GM12878 (cell line): ENCODE measurements at regions not wholly inside any gene's neighbourhood (a gene's known extent, or its start where the extent isn't known, plus 50 kb on each side); places are given as distances from the start of the nearest gene placed in this dataset.

ENCODE experiments used
- ATAC-seq: fragments of 200-7000 bp; cut with Tn5 transposase; 3 replicates; pipeline ENCODE4 v1.9.1; 2020; ENCODE audit warnings: mild to moderate bottlenecking, moderate library complexity
- BruUV-seq: library from RNA; stranded (reverse); fragments of 400-500 nt; replicated peaks from 2 replicates; lab custom pipeline; 2021; lab: Mats Ljungman, UMichigan
- CTCF ChIA-PET: fragments of 300-600 bp; sonication (Branson Sonifier 250); formaldehyde crosslinking; extraction: SDS; loops from one replicate; lab custom pipeline; 2021; ENCODE audit warnings: inconsistent platforms; lab: Yijun Ruan, JAX
- POLR2A ChIA-PET: fragments of 350-600 bp; formaldehyde crosslinking; extraction: SDS; loops from one replicate; lab custom pipeline; 2021; ENCODE audit warnings: inconsistent platforms; lab: Charles Lee
- RAD21 ChIA-PET: fragments of 300-600 bp; sonication (Branson Sonifier 250); formaldehyde crosslinking; loops from one replicate; lab custom pipeline; 2023; ENCODE audit warnings: antibody characterized with exemption; ENCODE audit not compliant: unreplicated experiment; lab: Charles Lee
- SMC1A ChIA-PET: fragments of 300-600 bp; sonication (Branson Sonifier 250); formaldehyde crosslinking; loops from one replicate; lab custom pipeline; 2023; ENCODE audit not compliant: unreplicated experiment, uncharacterized antibody; lab: Charles Lee
- DNase-seq: peaks from one replicate; pipeline ENCODE4 v3.0.0-alpha.2; 2011; ENCODE audit warnings: low read depth, low spot score
- FAIRE-seq: peaks from 3 replicates; lab custom pipeline; 2011; peaks lifted over from hg19 to GRCh38; lab: Jason Lieb, UNC
- H2AFZ ChIP-seq: 2 replicates; pipeline ENCODE4 v1.6.0; 2011; ENCODE audit warnings: low read depth, low read length, control low read depth; ENCODE audit not compliant: control insufficient read depth
- H3K27ac ChIP-seq: 2 replicates; pipeline ENCODE4 v1.5.1; 2011; ENCODE audit warnings: control low read depth; ENCODE audit not compliant: control insufficient read depth, insufficient read depth
- H3K27me3 ChIP-seq, 2 experiments: replicated peaks in 1 of 2; 2 replicates each; pipeline versions ENCODE4 v1.6.0 to v1.6.1; 2011; ENCODE audit warnings: low read length in 1 of 2; ENCODE audit not compliant: control insufficient read depth in 2 of 2, insufficient read depth in 2 of 2
- H3K36me3 ChIP-seq, 2 experiments: 2 replicates each; pipeline ENCODE4 v1.5.1; 2011; ENCODE audit warnings: low read length in 1 of 2; ENCODE audit not compliant: control insufficient read depth in 2 of 2, insufficient read depth in 2 of 2
- H3K4me1 ChIP-seq: 2 replicates; pipeline ENCODE4 v1.6.1; 2011; ENCODE audit warnings: mild to moderate bottlenecking, low read length, moderate library complexity, mixed read lengths; ENCODE audit not compliant: control insufficient read depth, insufficient read depth
- H3K4me2 ChIP-seq: 2 replicates; pipeline ENCODE4 v1.6.0; 2011; ENCODE audit warnings: control low read depth; ENCODE audit not compliant: control insufficient read depth, insufficient read depth
- H3K4me3 ChIP-seq: fragments of 200-600 bp; sonication (generic); 2 replicates; pipeline ENCODE4 v1.5.1; 2016
- H3K79me2 ChIP-seq: 2 replicates; pipeline ENCODE4 v1.6.0; 2011; ENCODE audit warnings: low read length; ENCODE audit not compliant: control insufficient read depth, insufficient read depth
- H3K9ac ChIP-seq: 2 replicates; pipeline ENCODE4 v1.8.0; 2011; ENCODE audit warnings: low read length, control low read depth, mixed read lengths; ENCODE audit not compliant: control insufficient read depth, insufficient read depth
- H3K9me3 ChIP-seq: replicated peaks from 3 replicates; pipeline ENCODE4 v1.5.1; 2011; ENCODE audit warnings: mild to moderate bottlenecking, low read length; ENCODE audit not compliant: control insufficient read depth, insufficient read depth
- H4K20me1 ChIP-seq: 2 replicates; pipeline ENCODE4 v1.6.0; 2011; ENCODE audit not compliant: control insufficient read depth, insufficient read depth
- DPF2 ChIP-seq: fragments of 450-650 bp; IDR thresholded peaks from 2 replicates; pipeline ENCODE4 v1.6.1; 2017; ENCODE audit warnings: mild to moderate bottlenecking
- EGR1 ChIP-seq, 2 experiments: IDR thresholded peaks; 1 replicate in 1 of 2; 2 replicates in 1 of 2; pipeline ENCODE4 v1.6.1; 2011 to 2012; ENCODE audit warnings: low read depth in 2 of 2, low read length in 2 of 2, borderline replicate concordance in 1 of 2, mild to moderate bottlenecking in 1 of 2, moderate library complexity in 1 of 2
- FOXK2 ChIP-seq: fragments of 450-650 bp; IDR thresholded peaks from 2 replicates; pipeline ENCODE4 v1.6.1; 2017; ENCODE audit warnings: mild to moderate bottlenecking, moderate library complexity
- GATAD2B ChIP-seq: fragments of 450-650 bp; conservative IDR thresholded peaks from 2 replicates; pipeline ENCODE4 v1.6.1; 2017; ENCODE audit warnings: low read depth, mild to moderate bottlenecking, moderate library complexity
- HDAC2 ChIP-seq: fragments of 200-600 bp; sonication (generic); IDR thresholded peaks from 2 replicates; pipeline ENCODE4 v1.6.1; 2017
- IKZF2 ChIP-seq, 2 experiments: fragments of 450-650 bp; IDR thresholded peaks; 2 replicates each; pipeline ENCODE4 v1.6.1; 2017; ENCODE audit warnings: mild to moderate bottlenecking in 2 of 2, moderate library complexity in 2 of 2
- MYC ChIP-seq: IDR thresholded peaks from 2 replicates; pipeline ENCODE4 v1.6.1; 2011; ENCODE audit warnings: mild to moderate bottlenecking, low read length, moderate library complexity, inconsistent platforms; ENCODE audit not compliant: insufficient read depth, insufficient replicate concordance, insufficient read length, severe bottlenecking
- PAX5 ChIP-seq: IDR thresholded peaks from 2 replicates; pipeline ENCODE4 v1.6.1; 2011; ENCODE audit warnings: low read depth, low read length, borderline replicate concordance
- RAD21 ChIP-seq: IDR thresholded peaks from 2 replicates; pipeline ENCODE4 v1.6.1; 2011; ENCODE audit warnings: mild to moderate bottlenecking, low read depth, low read length, moderate library complexity; ENCODE audit not compliant: insufficient read depth
- REST ChIP-seq: IDR thresholded peaks from 2 replicates; pipeline ENCODE4 v1.6.1; 2012; ENCODE audit warnings: mild to moderate bottlenecking, low read depth, low read length
- ZBTB4 ChIP-seq: fragments of 450-650 bp; formaldehyde crosslinking; IDR thresholded peaks from 2 replicates; pipeline ENCODE4 v1.4.0; 2022; ENCODE audit warnings: mild to moderate bottlenecking, moderate library complexity
- WGBS: methylation state at CpG from one replicate; pipeline ENCODE4 v1.1.6; 2016; ENCODE audit warnings: low lambda C conversion rate; ENCODE audit not compliant: insufficient replicate concordance, insufficient coverage; ENCODE audit errors: missing lambda C conversion rate; 5-methylcytosine and 5-hydroxymethylcytosine counted together
- in situ Hi-C: fragments of 300-500 bp; cut with MboI; formaldehyde crosslinking; loops from 9 replicates; pipeline ENCODE4 v1.14.3; 2018; ENCODE audit warnings: mixed read lengths
- intact Hi-C: fragments of 100-400 bp; cut with micrococcal nuclease; formaldehyde crosslinking; loops from one replicate; pipeline ENCODE4 v1.14.2; 2022; ENCODE audit not compliant: unreplicated experiment
- TF ChIP-seq, protein P1 (sequence below): fragments of 450-650 bp; IDR thresholded peaks from 2 replicates; pipeline ENCODE4 v1.6.1; 2017; ENCODE audit warnings: mild to moderate bottlenecking, low read depth, inconsistent platforms; ENCODE audit not compliant: poor library complexity, severe bottlenecking

DNA sequence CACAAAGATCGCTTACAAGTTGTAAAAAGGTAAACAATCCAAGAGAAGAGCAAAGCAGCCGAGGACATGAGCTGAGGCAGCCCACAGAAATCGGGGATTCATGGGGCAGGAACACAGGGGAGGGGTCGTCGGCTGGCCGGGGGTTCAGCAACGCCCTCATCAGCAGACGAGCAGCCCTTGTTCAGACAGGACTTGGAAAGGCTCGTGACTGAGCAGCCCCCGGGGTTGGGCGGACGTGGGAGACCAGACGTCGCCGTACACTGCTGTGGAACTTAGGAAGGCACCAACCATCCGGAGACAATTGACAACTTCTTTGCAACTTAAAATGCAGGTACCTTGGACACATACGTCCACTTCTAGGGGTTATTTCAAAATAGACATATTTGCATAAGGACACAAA, 370.5 kb downstream of the BRD1 start (continued):
- TF ChIP-seq, protein P1, sequence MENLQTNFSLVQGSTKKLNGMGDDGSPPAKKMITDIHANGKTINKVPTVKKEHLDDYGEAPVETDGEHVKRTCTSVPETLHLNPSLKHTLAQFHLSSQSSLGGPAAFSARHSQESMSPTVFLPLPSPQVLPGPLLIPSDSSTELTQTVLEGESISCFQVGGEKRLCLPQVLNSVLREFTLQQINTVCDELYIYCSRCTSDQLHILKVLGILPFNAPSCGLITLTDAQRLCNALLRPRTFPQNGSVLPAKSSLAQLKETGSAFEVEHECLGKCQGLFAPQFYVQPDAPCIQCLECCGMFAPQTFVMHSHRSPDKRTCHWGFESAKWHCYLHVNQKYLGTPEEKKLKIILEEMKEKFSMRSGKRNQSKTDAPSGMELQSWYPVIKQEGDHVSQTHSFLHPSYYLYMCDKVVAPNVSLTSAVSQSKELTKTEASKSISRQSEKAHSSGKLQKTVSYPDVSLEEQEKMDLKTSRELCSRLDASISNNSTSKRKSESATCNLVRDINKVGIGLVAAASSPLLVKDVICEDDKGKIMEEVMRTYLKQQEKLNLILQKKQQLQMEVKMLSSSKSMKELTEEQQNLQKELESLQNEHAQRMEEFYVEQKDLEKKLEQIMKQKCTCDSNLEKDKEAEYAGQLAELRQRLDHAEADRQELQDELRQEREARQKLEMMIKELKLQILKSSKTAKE = no peak
- TF ChIP-seq HDAC2 (no peak), GATAD2B (no peak), RAD21 (no peak), FOXK2 (no peak)

DNA sequence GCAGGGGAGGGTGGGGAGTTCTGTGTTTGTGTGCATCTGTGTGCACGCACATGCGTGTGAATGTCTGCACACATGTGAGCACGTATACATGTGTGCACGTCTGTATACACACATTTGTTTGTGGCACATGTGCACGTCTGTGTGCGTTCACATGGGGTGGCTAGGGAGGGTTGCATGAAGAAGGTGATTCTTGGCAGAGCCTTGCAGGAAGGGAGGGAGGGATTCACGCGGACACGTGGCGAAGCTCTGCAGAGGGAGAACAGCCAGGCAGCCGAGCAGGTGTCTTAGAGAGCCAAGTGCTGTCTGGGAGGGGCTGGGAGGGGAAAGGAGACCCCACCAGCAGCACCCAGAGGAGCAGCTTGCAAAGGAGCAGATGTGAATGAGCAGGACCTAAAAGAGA, 372.1 kb downstream of the BRD1 start:
- FAIRE-seq (no peak), DNase-seq (no peak), ATAC-seq (no peak)
- RAD21 ChIA-PET = no interaction called here
- 83% methylated on average over 10 of the region's 11 CpGs for WGBS
- Histone ChIP-seq H3K4me1 (no peaks in the 10 kb centered on the region), H2AFZ (no peak overlapping the region), H3K27ac (no peak overlapping the region), H3K9me3 (no peaks in the 10 kb centered on the region), H3K79me2 (no peaks in the 10 kb centered on the region), H3K9ac (no peak overlapping the region), H4K20me1 (no peaks in the 10 kb centered on the region)
- POLR2A ChIA-PET = no interaction called here
- SMC1A ChIA-PET = no interaction called here
- intact Hi-C loops = no loop called here
- BruUV-seq = no TSS peak
- CTCF ChIA-PET = no interaction called here
- TF ChIP-seq EGR1 (IDR thresholded peaks at IDR 0.05; ENCODE audit: borderline replicate concordance in 1 of 2, low read depth in 2 of 2, low read length in 2 of 2) (no peak), IKZF2 (IDR thresholded peaks at IDR 0.05) (no peak), DPF2 (no peak), PAX5 (no peak), REST (no peak), ZBTB4 (CRISPR knock-in tag) (no peak), MYC (no peak)
- TF ChIP-seq, all 136 proteins: peak for 0
- in situ Hi-C loops = no loop called here
- no peak overlapping the region for H3K4me2 ChIP-seq
- H3K4me3 ChIP-seq = no peak overlapping the region
- no peaks in the 10 kb centered on the region for H3K27me3 ChIP-seq
- no peaks in the 10 kb centered on the region for H3K36me3 ChIP-seq
